ENCODE measurements at regions not wholly inside any gene's neighbourhood (a gene's known extent, or its start where the extent isn't known, plus 50 kb on each side); places are given as distances from the start of the nearest gene placed in this dataset.
"Not testable (repeated sequence)": the region's sequence is repeated elsewhere in the genome, so short reads cannot be mapped to it uniquely, and the experiment has no call there.

GRCh38 chr17:20784100-20784665 lies 204.7 kb downstream of the CDRT15L2 start:
- TF ChIP-seq CTCF (IDR thresholded peaks at IDR 0.05): no peak
- Mint-ChIP-seq H3K27me3 (peaks cover 9% of the 10 kb centered on the region), H3K27ac (no peak overlapping the region), H3K4me1 (peaks cover 3% of the 10 kb centered on the region), H3K4me3 (no peak overlapping the region), H3K9me3 (no peaks in the 10 kb centered on the region), H3K36me3 (ENCODE audit: low read depth) (no peaks in the 10 kb centered on the region)
- DNase-seq (no peak), ATAC-seq (ENCODE audit: low read depth) (peak; percentile 70)
- intact Hi-C loops (cut with micrococcal nuclease): no loop called here
- CTCF ChIA-PET: no interaction called here
- POLR2A ChIA-PET: no interaction called here

DNA sequence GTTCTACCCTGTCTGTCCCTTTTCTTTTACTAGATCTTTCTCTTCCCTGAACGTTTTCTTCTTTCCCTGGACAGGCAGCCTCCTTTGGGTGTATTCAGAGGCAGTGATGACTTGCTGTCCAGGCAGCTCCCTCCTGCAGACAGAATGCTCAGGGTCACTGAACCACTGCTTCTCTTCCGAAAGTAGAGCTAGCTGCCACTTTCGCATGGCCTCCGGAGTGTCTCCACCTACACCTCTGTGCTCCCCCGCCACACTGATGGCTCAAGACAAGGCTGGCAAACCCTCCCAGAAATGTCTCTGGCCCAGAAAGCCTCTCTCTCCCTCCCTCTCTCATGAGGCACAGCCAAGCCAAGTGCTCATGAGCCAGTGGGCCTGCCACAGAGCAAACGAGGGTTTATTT lies 207.8 kb downstream of the CDRT15L2 start:
- Mint-ChIP-seq H3K4me1 (no peaks in the 10 kb centered on the region), H3K27me3 (peaks cover 9% of the 10 kb centered on the region), H3K9me3 (no peaks in the 10 kb centered on the region), H3K36me3 (ENCODE audit: low read depth) (no peaks in the 10 kb centered on the region), H3K27ac (no peak overlapping the region), H3K4me3 (no peak overlapping the region)
- DNase-seq (no peak), ATAC-seq (ENCODE audit: low read depth) (no peak)
- CTCF ChIA-PET: no interaction called here
- POLR2A ChIA-PET: no interaction called here
- intact Hi-C loops (cut with micrococcal nuclease): no loop called here
- TF ChIP-seq CTCF (IDR thresholded peaks at IDR 0.05): no peak

- H3K9me3 Mint-ChIP-seq: no peaks in the 10 kb centered on the region
- POLR2A ChIA-PET: no interaction called here
- CTCF ChIA-PET: no interaction called here
- no peaks in the 10 kb centered on the region for H3K4me1 Mint-ChIP-seq
- H3K27me3 Mint-ChIP-seq: peaks cover 3% of the 10 kb centered on the region
- no peaks in the 10 kb centered on the region for H3K36me3 Mint-ChIP-seq (ENCODE audit: low read depth)
- H3K4me3 Mint-ChIP-seq: no peak overlapping the region
- intact Hi-C loops (cut with micrococcal nuclease): no loop called here
- no peak for TF ChIP-seq CTCF (IDR thresholded peaks at IDR 0.05)
- no peak overlapping the region for H3K27ac Mint-ChIP-seq
- DNase-seq (no peak), ATAC-seq (ENCODE audit: low read depth) (no peak)
Measured at GRCh38 chr17:20791626-20792025, 212.1 kb downstream of the CDRT15L2 start.

GRCh38 chr17:20794532-20794931 lies 215.0 kb downstream of the CDRT15L2 start:
- H3K36me3 Mint-ChIP-seq (ENCODE audit: low read depth); intact Hi-C loops (cut with micrococcal nuclease); H3K27ac Mint-ChIP-seq; POLR2A ChIA-PET; H3K9me3 Mint-ChIP-seq; ATAC-seq (ENCODE audit: low read depth); CTCF ChIA-PET; H3K27me3 Mint-ChIP-seq; DNase-seq; H3K4me1 Mint-ChIP-seq; H3K4me3 Mint-ChIP-seq: not testable (repeated sequence)

- ChIA-PET POLR2A (no interaction called here), CTCF (no interaction called here)
- H3K4me3 Mint-ChIP-seq: no peak overlapping the region
- ATAC-seq (ENCODE audit: low read depth) (no peak), DNase-seq (no peak)
- no peak for TF ChIP-seq CTCF (IDR thresholded peaks at IDR 0.05)
- no peak overlapping the region for H3K27ac Mint-ChIP-seq
- peaks cover 2% of the 10 kb centered on the region for H3K4me1 Mint-ChIP-seq
- H3K36me3 Mint-ChIP-seq (ENCODE audit: low read depth): no peaks in the 10 kb centered on the region
- intact Hi-C loops (cut with micrococcal nuclease): no loop called here
- no peaks in the 10 kb centered on the region for H3K9me3 Mint-ChIP-seq
- peaks cover 3% of the 10 kb centered on the region for H3K27me3 Mint-ChIP-seq
Measured at GRCh38 chr17:20797292-20797691, 217.8 kb downstream of the CDRT15L2 start.

GRCh38 chr17:20800146-20800545 lies 220.6 kb downstream of the CDRT15L2 start:
- no peaks in the 10 kb centered on the region for H3K36me3 Mint-ChIP-seq (ENCODE audit: low read depth)
- H3K27ac Mint-ChIP-seq: no peak overlapping the region
- POLR2A ChIA-PET: no interaction called here
- ATAC-seq (ENCODE audit: low read depth): no peak
- no peaks in the 10 kb centered on the region for H3K27me3 Mint-ChIP-seq
- intact Hi-C loops (cut with micrococcal nuclease): no loop called here
- no peak for DNase-seq
- H3K4me1 Mint-ChIP-seq: peaks cover 4% of the 10 kb centered on the region
- CTCF ChIA-PET: no interaction called here
- no peak for TF ChIP-seq CTCF (IDR thresholded peaks at IDR 0.05)
- H3K4me3 Mint-ChIP-seq: no peak overlapping the region
- no peaks in the 10 kb centered on the region for H3K9me3 Mint-ChIP-seq

Measured in activated B cell treated with CpG ODN at 0.5 μM for 24 hours (primary cell).